COR-L47 (cell line): ENCODE measurements at regions not wholly inside any gene's neighbourhood (a gene's known extent, or its start where the extent isn't known, plus 50 kb on each side); places are given as distances from the start of the nearest gene placed in this dataset.

ENCODE experiments used
- DNase-seq: peaks from one replicate; lab custom pipeline; 2025; lab: John Stamatoyannopoulos, UW

DNA sequence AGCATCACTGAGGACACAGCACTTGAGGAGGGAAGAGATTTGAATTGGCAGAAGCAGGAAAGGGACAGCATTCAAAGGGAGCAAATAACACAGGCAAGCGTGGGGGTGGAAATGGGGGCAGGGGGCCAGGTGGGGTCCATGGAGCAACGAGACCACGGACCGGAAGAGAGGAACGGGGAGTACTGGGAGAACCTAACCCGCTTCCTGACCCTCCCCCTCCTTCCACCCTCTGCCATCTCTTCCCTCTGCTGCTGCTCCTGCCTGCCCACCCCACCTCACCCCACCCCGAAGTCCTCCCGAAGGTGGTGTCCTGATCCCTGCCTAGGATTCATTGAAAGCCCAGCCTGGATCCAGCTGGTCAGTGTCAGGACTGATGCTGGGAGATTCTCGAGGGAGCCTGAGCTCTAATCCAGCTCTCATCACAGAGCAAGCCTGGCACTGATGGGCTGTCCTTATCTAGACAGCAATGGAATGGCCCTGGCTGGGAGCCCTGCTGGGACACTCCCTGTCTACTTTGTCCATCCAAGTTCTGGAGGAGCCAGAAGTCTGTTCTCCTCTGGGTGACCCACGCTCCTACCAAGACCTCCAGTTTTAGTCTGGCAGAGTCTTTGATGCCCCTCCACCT lies 105.0 kb downstream of the TRIM29 start:
- DNase-seq = no peak

DNA sequence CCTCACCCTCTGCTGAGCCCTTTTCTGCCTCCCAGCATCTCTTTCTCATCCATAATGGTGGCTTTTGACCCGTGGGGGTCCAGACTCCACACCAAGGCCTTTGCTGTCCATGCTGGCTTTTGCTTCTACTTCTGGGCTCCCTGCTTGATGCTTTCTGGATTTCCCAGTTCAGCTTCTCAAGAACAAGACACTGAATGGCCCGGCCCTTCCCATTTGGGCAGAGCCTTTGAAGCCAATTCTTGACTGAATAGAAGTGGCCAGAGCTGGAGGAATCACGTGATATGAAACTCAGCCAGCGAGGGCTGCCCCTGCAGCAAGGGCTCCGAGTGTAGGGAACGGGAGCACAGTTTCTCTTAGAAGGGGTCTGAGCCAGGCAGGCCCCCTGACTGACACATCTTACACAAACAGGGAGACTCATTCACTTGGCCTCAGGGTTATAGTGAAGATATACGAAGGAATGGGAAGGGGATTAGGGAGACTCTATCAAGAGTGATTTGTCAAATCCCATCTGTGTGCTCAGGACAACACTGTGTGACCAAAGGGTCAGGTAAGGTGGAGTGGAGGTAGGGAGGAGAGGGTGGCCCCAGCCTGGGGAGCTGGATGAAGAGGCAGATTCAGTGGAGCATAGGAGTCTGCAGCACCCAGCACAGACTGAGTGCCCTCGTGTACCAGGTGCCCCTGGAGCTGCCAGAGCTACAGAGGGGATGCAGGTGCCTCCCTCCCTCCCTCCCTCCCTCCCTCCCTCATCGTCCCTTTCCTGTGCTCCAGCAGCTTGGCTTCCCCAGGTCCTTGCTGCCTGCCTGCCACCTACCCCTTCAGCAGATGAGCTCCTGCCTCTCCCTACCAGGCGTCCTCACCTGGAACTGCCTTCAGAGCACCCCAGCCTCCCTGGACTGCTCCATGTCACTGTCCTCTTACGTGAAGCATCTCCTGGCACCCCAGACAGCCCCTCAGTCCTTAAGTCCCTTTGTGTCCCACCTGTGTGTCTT lies 106.0 kb downstream of the TRIM29 start:
- DNase-seq = no peak

DNA sequence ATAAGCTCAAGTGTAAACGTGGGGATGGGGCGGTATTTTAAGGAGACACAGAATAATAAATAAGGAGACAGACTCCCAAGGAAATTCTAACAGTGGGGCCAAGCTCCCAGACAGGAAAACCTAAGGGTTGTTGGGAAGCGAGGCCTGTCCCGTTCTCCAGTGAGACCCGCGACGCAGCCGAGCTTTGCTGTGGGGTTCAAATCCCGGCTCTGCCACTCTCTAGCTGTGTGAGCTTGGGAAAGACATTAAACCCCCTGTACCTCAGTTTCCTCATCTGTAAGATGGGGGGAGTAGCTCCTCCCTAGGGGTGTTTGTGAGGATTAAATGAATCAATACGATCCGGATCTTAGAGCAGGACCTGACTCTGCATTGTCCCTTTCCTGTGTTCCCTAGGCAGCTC lies 106.8 kb downstream of the TRIM29 start:
- DNase-seq = no peak

DNA sequence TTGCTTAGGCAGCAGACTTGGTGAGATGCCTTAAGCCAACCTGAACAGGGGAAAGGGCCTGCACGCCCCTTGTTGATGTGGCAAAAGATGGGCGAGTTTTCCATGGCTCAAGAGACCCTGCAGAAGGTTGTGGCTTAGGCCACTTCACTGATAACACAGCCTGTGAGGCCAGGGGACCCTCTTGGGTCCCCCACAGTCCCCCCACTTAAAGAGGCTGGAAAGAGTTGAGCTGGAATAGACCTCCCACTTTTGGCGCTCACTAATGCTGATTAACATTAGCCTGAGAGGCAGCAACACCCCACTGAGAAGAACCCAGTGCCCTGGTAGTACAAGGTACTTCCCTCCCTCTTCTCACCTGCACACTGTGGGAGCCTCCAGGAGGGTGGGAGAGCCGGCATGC lies 107.5 kb downstream of the TRIM29 start:
- no peak for DNase-seq

DNA sequence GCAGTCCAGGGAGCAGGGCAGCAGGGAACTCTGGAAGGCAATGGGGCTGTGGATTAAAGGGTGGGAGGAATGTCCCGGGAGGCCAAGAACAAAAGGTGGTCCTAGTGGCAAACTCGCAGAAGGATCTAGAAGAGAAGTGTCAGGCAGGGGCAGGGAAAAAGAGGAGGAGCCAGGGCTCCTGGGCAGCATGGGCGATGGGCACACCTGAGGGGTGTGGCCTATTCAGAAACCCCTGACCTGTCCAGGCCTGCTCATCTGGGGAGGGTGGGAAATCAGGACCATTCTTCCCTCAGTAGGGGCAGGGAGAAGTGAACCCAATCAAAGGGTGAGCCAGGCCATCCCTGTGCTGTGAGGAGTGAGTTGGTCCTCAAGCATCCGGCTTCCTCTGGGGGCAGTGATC lies 108.6 kb downstream of the TRIM29 start:
- DNase-seq = no peak

DNA sequence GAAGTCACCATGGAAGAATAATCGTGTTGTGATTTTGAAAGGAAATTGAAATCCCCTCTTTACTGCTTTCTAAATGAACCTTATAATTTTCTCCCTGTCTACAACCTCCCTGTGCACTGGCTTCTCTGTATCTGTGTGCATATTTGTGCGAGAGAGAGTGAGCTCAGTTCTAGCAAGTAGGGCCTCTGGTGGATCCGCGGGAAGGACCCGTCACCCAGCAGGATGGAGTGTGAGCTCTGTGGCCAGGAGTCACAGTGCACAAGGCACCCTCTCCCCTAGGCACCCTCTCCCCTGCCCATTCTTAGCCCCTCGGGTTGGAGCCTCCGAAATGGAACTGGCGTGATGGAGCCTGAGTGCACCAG lies 109.0 kb downstream of the TRIM29 start:
- DNase-seq = no peak

DNA sequence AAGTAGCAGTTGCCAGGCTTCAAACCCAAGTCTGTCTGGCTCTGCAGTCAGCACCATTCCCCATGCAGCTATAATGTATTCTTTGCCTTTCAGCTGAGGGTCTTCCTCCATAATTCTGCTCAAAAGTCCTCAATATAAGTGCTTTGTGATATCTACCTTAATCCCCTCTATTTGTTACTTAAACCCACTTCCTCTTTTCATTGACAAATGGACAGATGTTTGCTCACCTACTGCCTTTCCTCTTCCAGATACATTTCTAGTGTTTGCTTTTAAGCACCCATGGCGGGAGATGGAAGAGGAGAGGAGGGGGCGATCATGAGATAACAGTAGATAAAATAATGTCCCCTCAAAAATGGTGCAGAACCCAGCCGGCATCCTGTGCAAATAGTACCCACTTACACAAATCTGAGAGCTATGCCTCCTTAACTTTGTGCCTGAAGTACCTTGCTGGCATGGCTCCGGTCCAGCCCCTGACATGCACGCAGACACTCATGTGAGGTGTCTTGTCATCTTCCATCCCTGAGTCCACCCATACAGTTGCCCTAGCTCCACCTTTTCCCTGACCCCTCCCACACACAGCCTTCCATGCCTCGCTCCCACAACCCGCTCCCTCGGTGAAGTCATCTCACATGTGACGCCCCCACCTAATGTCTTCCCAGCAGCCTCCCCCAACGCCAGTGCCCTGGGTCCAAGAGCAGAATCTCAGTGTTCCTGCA lies 109.6 kb downstream of the TRIM29 start:
- DNase-seq = no peak

DNA sequence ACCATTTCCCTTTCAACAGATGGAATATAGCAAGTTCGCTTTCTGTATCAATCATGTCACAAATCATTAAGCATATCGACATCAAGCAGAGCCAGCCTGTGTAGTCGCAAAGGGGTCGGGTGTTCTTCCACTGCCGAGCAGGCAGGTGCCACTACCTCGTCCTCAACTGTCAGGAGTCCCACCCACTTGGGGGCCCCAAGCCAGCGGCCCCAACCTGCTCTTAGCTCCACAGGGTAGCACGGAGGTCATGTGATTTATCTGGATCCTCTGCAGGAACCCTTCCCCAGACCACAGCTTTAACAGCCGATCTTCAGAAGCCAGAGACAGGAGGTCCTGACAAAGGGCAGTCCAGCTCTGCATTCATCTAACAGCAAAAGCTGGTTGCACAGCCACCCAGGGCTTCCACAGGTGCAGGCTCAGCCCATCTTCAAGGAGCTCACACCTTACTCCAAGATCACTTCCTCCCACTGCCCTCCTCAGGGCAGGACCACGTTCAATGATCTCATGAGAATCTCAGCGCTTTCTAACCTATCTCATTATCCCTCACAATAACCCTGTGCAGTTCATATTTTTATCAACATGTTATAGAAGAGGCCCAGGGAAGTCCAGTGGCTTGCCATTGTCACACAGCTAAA lies 110.2 kb downstream of the TRIM29 start:
- no peak for DNase-seq

DNA sequence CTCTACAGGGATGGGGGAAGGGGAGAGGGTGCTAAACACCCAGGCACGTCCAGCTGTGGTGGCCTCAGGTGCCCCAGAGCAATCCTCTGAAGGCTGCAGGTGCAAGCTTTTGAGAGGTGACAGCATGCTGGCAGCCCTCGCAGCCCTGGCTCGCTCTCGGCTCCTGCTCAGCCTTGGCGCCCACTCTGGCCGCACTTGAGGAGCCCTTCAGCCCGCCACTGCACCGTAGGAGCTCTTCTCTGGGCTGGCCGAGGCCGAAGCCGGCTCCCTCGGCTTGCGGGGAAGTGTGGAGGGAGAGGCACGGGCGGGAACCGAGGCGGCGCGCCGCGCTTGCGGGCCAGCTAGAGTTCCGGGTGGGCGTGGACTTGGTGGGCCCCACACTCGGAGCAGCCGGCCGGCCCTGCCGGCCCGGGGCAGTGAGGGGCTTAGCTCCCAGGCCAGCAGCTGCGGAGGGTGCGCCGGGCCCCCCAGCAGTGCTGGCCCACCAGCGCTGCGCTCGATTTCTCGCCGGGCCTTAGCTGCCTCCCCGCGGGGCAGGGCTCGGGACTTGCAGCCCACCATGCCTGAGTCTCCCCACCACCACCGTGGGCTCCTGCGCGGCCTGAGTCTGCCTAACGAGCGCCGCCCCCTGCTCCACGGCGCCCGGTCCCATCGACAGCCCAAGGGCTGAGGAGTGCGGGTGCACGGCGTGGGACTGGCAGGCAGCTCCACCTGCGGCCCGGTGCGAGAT lies 112.1 kb downstream of the TRIM29 start:
- DNase-seq = no peak

DNA sequence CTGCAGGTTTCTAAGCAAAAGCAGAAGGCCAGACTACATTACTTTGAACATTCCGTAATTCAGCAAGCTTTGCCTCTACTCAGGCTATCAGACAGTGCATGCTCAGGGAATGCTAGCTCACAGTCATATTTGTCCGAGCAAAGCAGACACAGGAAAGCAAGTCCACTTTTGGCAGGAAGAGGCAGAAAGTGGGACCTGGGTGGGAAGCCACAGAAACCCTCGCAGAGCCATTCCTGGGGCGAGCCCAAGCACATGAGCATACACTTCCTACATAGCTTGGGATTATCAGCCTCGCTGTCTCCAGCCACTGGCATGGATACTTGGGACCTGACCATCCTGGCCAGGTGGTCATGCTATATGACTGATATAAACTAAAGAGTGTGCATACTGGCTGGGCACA lies 113.3 kb downstream of the TRIM29 start:
- DNase-seq = no peak

DNA sequence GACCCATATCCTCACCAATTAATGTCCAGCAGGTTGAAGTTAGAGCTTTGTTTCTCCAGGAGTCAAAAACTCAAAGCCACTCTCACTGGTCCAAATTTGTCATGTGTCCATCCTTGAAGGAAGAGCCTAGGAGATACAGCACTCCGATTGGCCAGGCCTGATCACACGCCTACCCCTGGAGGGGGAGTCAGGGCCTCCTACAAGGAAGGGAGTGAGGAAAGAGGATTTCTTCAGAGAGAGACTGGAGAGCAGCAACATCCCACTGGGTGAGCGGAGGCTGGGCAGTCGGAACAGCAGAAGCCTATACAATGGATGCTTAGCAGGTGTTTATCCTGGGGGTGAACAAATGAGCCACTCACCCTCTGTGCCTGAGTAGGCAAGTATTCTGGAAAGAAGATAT lies 113.9 kb downstream of the TRIM29 start:
- DNase-seq = no peak

DNA sequence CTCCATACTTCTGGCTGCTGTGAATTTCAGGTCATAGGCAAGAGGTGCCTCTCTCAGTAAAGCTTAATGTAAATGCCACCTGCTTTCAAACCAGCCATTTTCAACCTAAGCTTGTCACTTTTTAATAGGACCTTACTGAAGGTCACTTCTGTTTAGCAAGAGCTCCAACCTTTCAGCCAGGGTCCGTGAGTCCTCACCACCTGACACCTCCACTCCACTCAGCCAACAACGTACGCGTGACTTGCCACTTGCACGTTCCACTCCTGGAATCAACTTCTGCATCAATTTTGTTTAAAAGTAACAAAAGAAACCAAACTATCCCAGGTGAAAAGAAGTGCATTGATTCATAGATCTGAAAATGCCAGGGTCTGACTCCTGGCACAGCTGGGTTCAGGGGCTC lies 114.4 kb downstream of the TRIM29 start:
- DNase-seq = no peak

DNA sequence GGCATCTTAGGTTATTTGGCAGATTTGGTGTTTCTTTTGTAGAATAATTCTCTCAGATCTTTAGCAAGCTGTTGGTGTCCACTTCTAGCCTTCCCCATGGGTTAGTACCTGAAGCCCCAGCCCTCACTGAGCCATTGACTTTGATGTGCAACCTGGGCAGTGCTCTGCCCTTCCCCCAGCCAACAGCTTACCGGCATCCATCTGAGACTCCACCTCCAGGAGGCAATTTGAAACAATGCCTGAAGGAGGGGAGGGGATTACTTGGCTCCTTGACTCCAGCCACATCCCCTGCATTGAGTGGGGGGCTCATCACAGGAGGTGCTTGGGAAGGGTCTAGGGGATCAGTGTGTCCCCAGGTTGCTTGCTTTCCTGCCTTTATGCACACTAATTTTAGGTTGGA lies 114.8 kb downstream of the TRIM29 start:
- DNase-seq = no peak

DNA sequence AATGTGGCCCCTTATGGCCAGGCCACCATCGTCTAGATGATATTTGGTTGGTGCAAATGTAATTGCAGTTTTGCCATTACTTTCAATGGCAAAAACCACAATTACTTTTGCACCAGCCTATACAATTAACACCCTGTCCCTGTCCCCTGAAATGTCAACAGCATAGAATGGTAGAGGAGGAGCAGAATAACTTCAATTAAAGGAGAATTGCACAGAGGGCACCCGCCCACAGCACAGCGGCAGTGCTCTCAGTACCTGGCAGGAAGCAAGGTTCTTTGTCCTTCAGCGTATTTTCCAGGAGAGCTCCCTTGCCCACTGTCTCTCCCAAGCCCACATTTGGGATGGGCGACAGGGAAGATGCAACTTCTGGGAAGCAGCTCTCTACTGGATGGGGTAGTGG lies 115.3 kb downstream of the TRIM29 start:
- no peak for DNase-seq

DNA sequence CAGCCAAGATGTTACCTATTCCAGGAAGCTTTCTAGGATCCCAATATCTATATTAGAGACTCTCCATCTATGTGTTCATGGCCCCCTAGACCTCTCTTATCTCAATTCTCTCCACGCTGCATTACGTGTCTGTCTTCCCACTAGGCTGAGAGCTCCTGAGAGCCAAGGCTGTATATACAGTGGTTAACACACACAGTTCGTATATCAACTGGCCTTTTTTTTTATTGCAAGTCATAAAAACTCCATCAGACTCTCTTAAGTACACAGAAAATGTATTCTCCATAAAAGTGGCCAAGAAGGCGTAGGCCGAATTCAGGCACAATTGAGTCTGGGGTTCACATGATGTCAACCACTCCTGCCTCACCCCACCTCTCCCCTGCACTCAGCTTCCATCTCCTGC lies 115.9 kb downstream of the TRIM29 start:
- no peak for DNase-seq

DNA sequence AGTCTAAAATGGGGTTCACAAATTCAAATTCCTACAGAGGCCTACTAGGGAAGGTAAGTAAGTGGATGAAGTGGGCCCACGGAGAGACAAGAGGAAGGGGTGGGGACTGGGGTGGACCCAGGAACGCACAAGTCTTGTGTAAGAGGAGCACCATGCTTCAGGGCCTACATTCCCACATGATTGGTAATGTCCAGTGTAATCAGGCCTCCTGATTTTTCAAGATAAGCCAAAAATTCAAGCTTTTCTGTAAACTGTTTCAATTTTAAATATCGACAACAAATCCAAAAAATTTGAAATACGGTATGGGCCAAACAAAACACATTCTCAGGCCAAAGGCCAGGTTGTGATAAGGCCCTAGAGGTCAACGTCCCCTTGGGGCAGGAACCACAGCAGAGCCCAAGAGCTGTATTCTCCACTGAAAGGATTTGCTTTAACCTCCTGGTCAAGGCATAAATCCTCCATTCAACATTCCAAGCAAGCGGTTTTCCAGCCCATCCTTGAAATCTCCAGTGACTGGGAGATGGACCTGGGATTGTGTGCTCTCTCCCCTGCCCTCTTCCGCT lies 116.4 kb downstream of the TRIM29 start:
- DNase-seq = no peak

DNA sequence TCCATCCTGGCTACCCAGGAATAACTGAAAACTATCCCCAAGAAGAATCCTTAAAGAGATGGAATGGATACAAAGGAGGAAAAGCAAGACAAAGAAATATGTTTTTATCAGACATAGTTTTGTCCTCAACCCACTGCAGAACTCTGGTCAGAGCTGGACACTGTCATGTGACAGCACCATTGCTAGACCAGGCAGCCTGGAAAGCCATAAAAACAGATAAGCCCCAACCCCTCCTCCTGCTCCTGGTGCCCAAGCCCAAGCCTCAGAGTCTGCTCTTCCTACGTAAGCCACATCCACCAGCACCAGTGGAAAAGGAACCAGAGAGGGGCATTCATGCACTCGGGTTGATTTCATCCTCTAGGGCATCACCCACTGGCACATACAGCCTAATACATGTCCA lies 116.9 kb downstream of the TRIM29 start:
- no peak for DNase-seq

DNA sequence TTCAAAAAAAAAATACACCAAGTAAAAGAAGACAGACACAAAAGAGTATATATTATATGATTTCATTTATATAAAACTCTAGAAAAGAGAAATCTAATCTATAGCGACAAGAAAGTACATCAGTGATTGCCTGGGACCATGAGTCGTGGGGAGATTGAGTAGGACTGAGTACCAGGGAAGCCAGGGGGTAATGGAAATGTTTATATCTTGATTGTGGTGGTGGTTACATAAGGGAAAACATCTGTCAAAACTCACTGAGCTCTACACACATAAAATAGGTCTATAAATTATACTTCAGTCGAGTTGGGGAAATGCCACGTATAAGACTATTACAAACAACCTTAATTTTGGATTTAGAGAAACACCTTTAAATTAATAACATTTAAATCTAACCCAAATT lies 117.4 kb downstream of the TRIM29 start:
- DNase-seq = no peak

DNA sequence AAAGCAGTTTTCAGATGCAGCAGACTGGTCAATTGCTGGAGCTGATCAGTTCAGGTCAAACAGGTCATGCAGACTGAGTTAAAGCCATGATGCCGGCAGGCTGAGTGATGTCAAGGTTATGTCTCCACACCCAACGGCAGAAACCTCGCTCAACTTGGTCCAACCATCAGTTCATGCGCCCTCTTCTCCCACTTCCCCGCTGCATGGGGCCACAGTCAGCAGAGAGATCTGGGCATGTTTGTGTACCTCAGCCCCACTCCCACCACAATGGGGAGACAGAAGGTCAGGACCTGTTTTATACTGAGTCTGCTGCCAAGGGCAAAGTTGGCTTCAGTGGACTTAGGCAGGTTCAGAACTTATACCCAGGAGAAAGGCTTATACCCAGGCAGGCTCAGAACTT lies 118.7 kb downstream of the TRIM29 start:
- no peak for DNase-seq

DNA sequence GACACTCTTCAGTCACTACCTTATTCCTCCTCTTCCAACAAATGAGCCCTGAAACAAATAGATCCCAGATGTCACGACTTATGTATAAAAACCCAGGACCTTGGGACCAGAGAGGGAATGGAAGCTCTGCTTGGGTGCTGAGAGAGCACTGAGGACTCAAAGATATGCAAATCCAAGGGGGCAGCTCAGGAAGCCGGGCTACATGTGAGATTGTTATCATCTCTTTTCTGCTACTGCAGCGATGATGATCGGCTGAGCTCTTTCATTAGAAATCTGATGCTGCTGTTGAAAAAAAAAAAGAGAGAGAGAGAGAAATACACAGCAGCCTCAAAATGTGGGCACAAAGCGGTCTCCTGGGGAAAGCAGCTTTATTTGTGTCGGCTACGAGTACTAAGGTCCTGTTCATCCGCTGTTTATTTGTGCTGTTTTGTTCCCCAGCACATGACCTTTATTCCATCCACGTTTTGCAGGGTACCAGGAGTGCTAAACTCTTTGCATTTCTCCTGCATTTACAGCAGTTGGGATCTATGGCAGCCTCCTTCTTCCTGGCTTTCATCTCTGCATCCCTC lies 120.2 kb downstream of the TRIM29 start:
- DNase-seq = no peak
